Loucy (cell line): ENCODE measurements at regions not wholly inside any gene's neighbourhood (a gene's known extent, or its start where the extent isn't known, plus 50 kb on each side); places are given as distances from the start of the nearest gene placed in this dataset.

Experiments used
- H2AFZ ChIP-seq: fragments of 200-600 bp; sonication (generic); 2 replicates; pipeline ENCODE4 v1.6.0; 2016; ENCODE audit warnings: antibody characterized with exemption, mild to moderate bottlenecking, low read length, moderate library complexity
- H3F3A ChIP-seq: fragments of 200-600 bp; 2 replicates; pipeline ENCODE4 v1.6.0; 2016; ENCODE audit warnings: antibody characterized with exemption, low read depth, mild to moderate bottlenecking
- H3K27me3 ChIP-seq: fragments of 200-600 bp; sonication (generic); 2 replicates; pipeline ENCODE4 v1.6.1; 2014; ENCODE audit warnings: low read length, mild to moderate bottlenecking; ENCODE audit not compliant: insufficient read depth, poor library complexity, severe bottlenecking
- H3K36me3 ChIP-seq: fragments of 200-600 bp; sonication (generic); 2 replicates; pipeline ENCODE4 v1.6.1; 2016; ENCODE audit warnings: low read length; ENCODE audit not compliant: insufficient read depth
- H3K4me1 ChIP-seq: fragments of 200-600 bp; sonication (generic); 2 replicates; pipeline ENCODE4 v1.5.1; 2014; ENCODE audit warnings: low read length, mild to moderate bottlenecking; ENCODE audit not compliant: insufficient read depth, poor library complexity, severe bottlenecking
- H3K4me2 ChIP-seq: fragments of 200-600 bp; sonication (generic); 2 replicates; pipeline ENCODE4 v1.6.0; 2014; ENCODE audit warnings: antibody characterized with exemption, low read length, low read depth, mild to moderate bottlenecking; ENCODE audit not compliant: poor library complexity, severe bottlenecking
- H3K4me3 ChIP-seq: fragments of 200-600 bp; sonication (generic); 2 replicates; pipeline ENCODE4 v1.5.1; 2014; ENCODE audit warnings: low read length, mild to moderate bottlenecking, mixed read lengths; ENCODE audit not compliant: poor library complexity, severe bottlenecking
- H3K79me2 ChIP-seq: fragments of 200-600 bp; sonication (generic); 2 replicates; pipeline ENCODE4 v1.6.1; 2014; ENCODE audit warnings: low read length; ENCODE audit not compliant: insufficient read depth
- H3K9ac ChIP-seq: fragments of 200-600 bp; sonication (generic); 2 replicates; pipeline ENCODE4 v1.6.0; 2014; ENCODE audit warnings: mild to moderate bottlenecking, low read depth, low read length, moderate library complexity; ENCODE audit not compliant: poor library complexity, severe bottlenecking
- H3K9me2 ChIP-seq: fragments of 200-600 bp; sonication (generic); replicated peaks from 2 replicates; pipeline ENCODE4 v1.6.1; 2016; ENCODE audit warnings: low read depth, low read length, mixed read lengths
- H3K9me3 ChIP-seq: fragments of 200-600 bp; sonication (generic); 2 replicates; pipeline ENCODE4 v1.6.1; 2014; ENCODE audit warnings: mild to moderate bottlenecking, antibody characterized with exemption, low read length, low read depth; ENCODE audit not compliant: insufficient read depth
- H4K20me1 ChIP-seq: fragments of 200-600 bp; sonication (generic); 2 replicates; pipeline ENCODE4 v1.6.0; 2014; ENCODE audit warnings: antibody characterized with exemption, low read length, mild to moderate bottlenecking; ENCODE audit not compliant: insufficient read depth, poor library complexity, severe bottlenecking
- EZH2phosphoT487 ChIP-seq: fragments of 200-600 bp; IDR thresholded peaks from 2 replicates; pipeline ENCODE4 v1.6.1; 2018; ENCODE audit warnings: antibody characterized with exemption, mild to moderate bottlenecking, moderate library complexity, borderline replicate concordance
- TF ChIP-seq, protein P1 (sequence below): fragments of 200-600 bp; sonication (generic); conservative IDR thresholded peaks from 2 replicates; pipeline ENCODE4 v1.5.1; 2014; ENCODE audit warnings: mild to moderate bottlenecking, antibody characterized with exemption, low read length

DNA sequence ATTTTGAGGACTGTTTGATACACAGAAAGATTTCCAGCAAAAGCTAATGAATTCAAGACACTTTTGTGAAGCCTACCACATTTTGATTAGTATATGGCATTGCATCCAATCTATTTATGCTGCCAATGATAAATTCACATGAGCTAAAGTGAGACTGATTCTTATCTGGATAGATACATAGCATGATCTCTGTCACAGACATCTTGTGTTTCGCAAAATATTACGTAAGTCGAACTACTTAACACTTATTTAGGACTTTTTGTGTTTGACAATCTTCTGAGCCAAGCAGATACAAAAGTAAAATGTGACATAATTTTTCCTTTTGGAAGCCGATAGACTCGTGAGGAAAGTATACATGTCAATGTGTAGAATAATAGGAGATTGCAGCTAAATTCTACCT, 251.6 kb downstream of the HACE1 start:
- Histone ChIP-seq H2AFZ (no peak overlapping the region), H3K9ac (no peak overlapping the region), H3K36me3 (no peaks in the 10 kb centered on the region), H3K4me1 (no peaks in the 10 kb centered on the region), H3K9me2 (no peaks in the 10 kb centered on the region), H3K27me3 (no peaks in the 10 kb centered on the region), H3K79me2 (no peaks in the 10 kb centered on the region), H3K4me2 (no peak overlapping the region), H3K4me3 (no peak overlapping the region), H4K20me1 (no peaks in the 10 kb centered on the region), H3F3A (no peaks in the 10 kb centered on the region), H3K9me3 (no peaks in the 10 kb centered on the region)
- TF ChIP-seq, protein P1, sequence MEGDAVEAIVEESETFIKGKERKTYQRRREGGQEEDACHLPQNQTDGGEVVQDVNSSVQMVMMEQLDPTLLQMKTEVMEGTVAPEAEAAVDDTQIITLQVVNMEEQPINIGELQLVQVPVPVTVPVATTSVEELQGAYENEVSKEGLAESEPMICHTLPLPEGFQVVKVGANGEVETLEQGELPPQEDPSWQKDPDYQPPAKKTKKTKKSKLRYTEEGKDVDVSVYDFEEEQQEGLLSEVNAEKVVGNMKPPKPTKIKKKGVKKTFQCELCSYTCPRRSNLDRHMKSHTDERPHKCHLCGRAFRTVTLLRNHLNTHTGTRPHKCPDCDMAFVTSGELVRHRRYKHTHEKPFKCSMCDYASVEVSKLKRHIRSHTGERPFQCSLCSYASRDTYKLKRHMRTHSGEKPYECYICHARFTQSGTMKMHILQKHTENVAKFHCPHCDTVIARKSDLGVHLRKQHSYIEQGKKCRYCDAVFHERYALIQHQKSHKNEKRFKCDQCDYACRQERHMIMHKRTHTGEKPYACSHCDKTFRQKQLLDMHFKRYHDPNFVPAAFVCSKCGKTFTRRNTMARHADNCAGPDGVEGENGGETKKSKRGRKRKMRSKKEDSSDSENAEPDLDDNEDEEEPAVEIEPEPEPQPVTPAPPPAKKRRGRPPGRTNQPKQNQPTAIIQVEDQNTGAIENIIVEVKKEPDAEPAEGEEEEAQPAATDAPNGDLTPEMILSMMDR: no peak
- no peak for TF ChIP-seq EZH2phosphoT487

DNA sequence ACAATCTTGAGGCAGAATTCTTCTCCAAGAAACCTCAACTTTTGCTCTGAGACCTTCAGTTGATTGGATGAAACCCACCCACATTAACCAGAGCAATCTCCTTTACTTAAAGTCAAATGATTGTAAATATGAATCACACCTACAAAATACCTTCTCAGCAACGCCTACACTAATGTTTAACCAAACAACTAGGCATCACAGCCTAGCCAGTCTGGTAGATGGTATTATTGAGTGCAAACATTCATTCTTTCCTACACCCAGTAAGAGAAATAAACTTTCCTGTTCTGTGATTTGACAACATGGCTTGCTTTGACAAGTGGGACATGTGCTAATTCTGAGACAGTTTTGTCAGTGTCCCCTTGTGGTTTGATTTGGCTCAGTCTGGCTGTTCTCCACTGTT, 252.2 kb downstream of the HACE1 start:
- H3K4me2 ChIP-seq: no peak overlapping the region
- no peak overlapping the region for H3K4me3 ChIP-seq
- H3K9me2 ChIP-seq: no peaks in the 10 kb centered on the region
- TF ChIP-seq, protein P1: no peak
- no peak for TF ChIP-seq EZH2phosphoT487
- H3K27me3 ChIP-seq: no peaks in the 10 kb centered on the region
- no peaks in the 10 kb centered on the region for H3F3A ChIP-seq
- H3K9me3 ChIP-seq: no peaks in the 10 kb centered on the region
- no peak overlapping the region for H2AFZ ChIP-seq
- H3K79me2 ChIP-seq: no peaks in the 10 kb centered on the region
- H3K4me1 ChIP-seq: no peaks in the 10 kb centered on the region
- H3K9ac ChIP-seq: no peak overlapping the region
- no peaks in the 10 kb centered on the region for H3K36me3 ChIP-seq
- no peaks in the 10 kb centered on the region for H4K20me1 ChIP-seq

DNA sequence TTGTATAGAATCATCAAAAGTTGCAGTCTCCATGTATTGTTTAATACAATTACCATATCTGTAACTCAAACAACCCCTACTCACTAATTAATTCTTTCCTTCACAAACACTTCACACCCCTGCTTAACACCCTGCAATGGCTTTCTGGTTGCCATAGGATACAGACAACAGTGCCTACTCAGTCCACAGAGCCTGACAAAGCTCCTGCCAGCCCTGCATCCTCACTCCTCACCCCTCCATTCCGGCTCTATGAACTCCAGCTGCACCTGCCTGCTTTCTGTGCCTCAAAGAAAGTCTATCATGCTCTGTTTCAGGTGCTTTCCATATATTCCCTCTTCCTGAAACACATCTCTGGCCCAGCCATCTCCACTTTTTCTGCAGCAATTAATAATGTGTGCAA, 253.4 kb downstream of the HACE1 start:
- Histone ChIP-seq H2AFZ (no peak overlapping the region), H3K27me3 (no peaks in the 10 kb centered on the region), H3F3A (no peaks in the 10 kb centered on the region), H3K36me3 (no peaks in the 10 kb centered on the region), H3K9me3 (no peaks in the 10 kb centered on the region), H3K9me2 (no peaks in the 10 kb centered on the region), H3K4me2 (no peak overlapping the region), H3K4me1 (no peaks in the 10 kb centered on the region), H4K20me1 (no peaks in the 10 kb centered on the region), H3K79me2 (no peaks in the 10 kb centered on the region), H3K4me3 (no peak overlapping the region), H3K9ac (no peak overlapping the region)
- TF ChIP-seq, protein P1: no peak
- no peak for TF ChIP-seq EZH2phosphoT487
